ENCODE measurements at regions not wholly inside any gene's neighbourhood (a gene's known extent, or its start where the extent isn't known, plus 50 kb on each side); places are given as distances from the start of the nearest gene placed in this dataset.
A peak's percentile ranks its signal among the peaks of the same experiment; 100 is the strongest.

- H3K9me2 ChIP-seq, result no peaks in the 10 kb centered on the region
- no peak overlapping the region for H3K27ac ChIP-seq (ENCODE audit: low read depth in 2 of 2, low read length in 1 of 2)
- no peak overlapping the region for H3K4me3 ChIP-seq (ENCODE audit: low read depth in 2 of 2, low read length in 1 of 2)
- WGBS (ENCODE audit: low lambda C conversion rate), result 93% methylated on average over 3 of the region's 3 CpGs
- no peaks in the 10 kb centered on the region for H4K20me1 ChIP-seq (ENCODE audit: insufficient read depth)
- no peaks in the 10 kb centered on the region for H3K27me3 ChIP-seq (ENCODE audit: insufficient read depth)
- POLR2A ChIA-PET, result no interaction called here
- peaks cover 7% of the 10 kb centered on the region for H3F3A ChIP-seq (replicated peaks; ENCODE audit: insufficient read depth)
- H3K4me1 ChIP-seq (ENCODE audit: control insufficient read depth in 1 of 2, insufficient read depth in 2 of 2, low read depth in 1 of 2, low read length in 1 of 2), result no peaks in the 10 kb centered on the region
- DNase-seq, result no peak
- TF ChIP-seq EZH2phosphoT487 (IDR thresholded peaks at IDR 0.05; ENCODE audit: borderline replicate concordance, low read depth), result no peak
- no peak for TF ChIP-seq MAX (IDR thresholded peaks at IDR 0.05; ENCODE audit: low read depth)
- TF ChIP-seq RXRA (IDR thresholded peaks at IDR 0.05; ENCODE audit: borderline replicate concordance, low read depth), result no peak
- TF ChIP-seq CHD2 (IDR thresholded peaks at IDR 0.05; ENCODE audit: low read length, partially characterized antibody), result no peak
- TF ChIP-seq YY1 (IDR thresholded peaks at IDR 0.05; ENCODE audit: low read depth), result no peak
- TF ChIP-seq GABPA (IDR thresholded peaks at IDR 0.05; ENCODE audit: low read depth), result no peak
- no peak for TF ChIP-seq NFIC (IDR thresholded peaks at IDR 0.05; ENCODE audit: borderline replicate concordance)
- TF ChIP-seq POLR2AphosphoS5 (IDR thresholded peaks at IDR 0.05; ENCODE audit: low read depth, low read length), result no peak
- no peak overlapping the region; the same call in 1 of the 2 replicates for H2AFZ ChIP-seq (ENCODE audit: low read depth)
- CTCF ChIA-PET, result no interaction called here
- no peaks in the 10 kb centered on the region for H3K79me2 ChIP-seq (ENCODE audit: insufficient read depth)
- H3K4me2 ChIP-seq, result no peak overlapping the region
- no peaks in the 10 kb centered on the region for H3K36me3 ChIP-seq (replicated peaks in 1 of 2; ENCODE audit: control insufficient read depth in 1 of 2, insufficient read depth in 2 of 2, low read length in 1 of 2)
- H3K9ac ChIP-seq, result no peak overlapping the region
- no peaks in the 10 kb centered on the region for H3K9me3 ChIP-seq
Observed at GRCh38 chr17:27974045-27974436, 68.4 kb upstream of the NLK start.

GRCh38 chr17:27974531-27975145, 67.8 kb upstream of the NLK start:
- no peaks in the 10 kb centered on the region for H3K79me2 ChIP-seq (ENCODE audit: insufficient read depth)
- no peaks in the 10 kb centered on the region for H3K4me1 ChIP-seq (ENCODE audit: control insufficient read depth in 1 of 2, insufficient read depth in 2 of 2, low read depth in 1 of 2, low read length in 1 of 2)
- H3F3A ChIP-seq (replicated peaks; ENCODE audit: insufficient read depth), result peaks cover 7% of the 10 kb centered on the region
- ChIA-PET CTCF (no interaction called here), POLR2A (no interaction called here)
- H2AFZ ChIP-seq (ENCODE audit: low read depth), result no peak overlapping the region; the same call in 1 of the 2 replicates
- no peaks in the 10 kb centered on the region for H3K9me3 ChIP-seq
- H3K27ac ChIP-seq (ENCODE audit: low read depth in 2 of 2, low read length in 1 of 2), result no peak overlapping the region
- no peak overlapping the region for H3K4me3 ChIP-seq (ENCODE audit: low read depth in 2 of 2, low read length in 1 of 2)
- 73% methylated on average over 6 of the region's 6 CpGs for WGBS (ENCODE audit: low lambda C conversion rate)
- H3K4me2 ChIP-seq, result no peak overlapping the region
- H3K9me2 ChIP-seq, result no peaks in the 10 kb centered on the region
- H3K27me3 ChIP-seq (ENCODE audit: insufficient read depth), result no peaks in the 10 kb centered on the region
- TF ChIP-seq POLR2AphosphoS5 (IDR thresholded peaks at IDR 0.05; ENCODE audit: low read depth, low read length), result no peak
- no peak for TF ChIP-seq JUND (IDR thresholded peaks at IDR 0.05)
- TF ChIP-seq NRF1 (IDR thresholded peaks at IDR 0.05; ENCODE audit: low read depth, low read length), result no peak
- H4K20me1 ChIP-seq (ENCODE audit: insufficient read depth), result no peaks in the 10 kb centered on the region
- no peak for DNase-seq
- H3K36me3 ChIP-seq (replicated peaks in 1 of 2; ENCODE audit: control insufficient read depth in 1 of 2, insufficient read depth in 2 of 2, low read length in 1 of 2), result no peaks in the 10 kb centered on the region
- H3K9ac ChIP-seq, result no peak overlapping the region

GRCh38 chr17:27975146-27976011, 67.1 kb upstream of the NLK start:
- Histone ChIP-seq H3K4me3 (ENCODE audit: low read depth in 2 of 2, low read length in 1 of 2) (no peak overlapping the region), H4K20me1 (ENCODE audit: insufficient read depth) (no peaks in the 10 kb centered on the region), H3K36me3 (replicated peaks in 1 of 2; ENCODE audit: control insufficient read depth in 1 of 2, insufficient read depth in 2 of 2, low read length in 1 of 2) (no peaks in the 10 kb centered on the region), H3F3A (replicated peaks; ENCODE audit: insufficient read depth) (peaks cover 7% of the 10 kb centered on the region), H3K9ac (no peak overlapping the region), H3K79me2 (ENCODE audit: insufficient read depth) (no peaks in the 10 kb centered on the region), H3K27ac (ENCODE audit: low read depth in 2 of 2, low read length in 1 of 2) (peak overlapping the region in 1 of 2 experiments; percentile 12; a peak in 1 of 4 replicates), H3K27me3 (ENCODE audit: insufficient read depth) (no peaks in the 10 kb centered on the region), H3K4me2 (no peak overlapping the region; the same call in 1 of the 2 replicates), H3K4me1 (ENCODE audit: control insufficient read depth in 1 of 2, insufficient read depth in 2 of 2, low read depth in 1 of 2, low read length in 1 of 2) (no peaks in the 10 kb centered on the region), H2AFZ (ENCODE audit: low read depth) (no peak overlapping the region; the same call in 1 of the 2 replicates), H3K9me2 (no peaks in the 10 kb centered on the region), H3K9me3 (no peaks in the 10 kb centered on the region)
- WGBS (ENCODE audit: low lambda C conversion rate), result 56% methylated on average over 6 of the region's 6 CpGs
- DNase-seq, result no peak
- CTCF ChIA-PET, result interaction anchor here (1.1 kb wide), 1 partner anchor 82 kb away, joined by 3 read pairs; the partner anchor contains the start of gene LYRM9
- POLR2A ChIA-PET, result no interaction called here
- TF ChIP-seq SMC3 (IDR thresholded peaks at IDR 0.05; ENCODE audit: low read depth, low read length) (no peak), PBX3 (IDR thresholded peaks at IDR 0.05) (peak; percentile 61; the same call in 1 of the 2 replicates), YY1 (IDR thresholded peaks at IDR 0.05; ENCODE audit: low read depth) (no peak), FOSL2 (IDR thresholded peaks at IDR 0.05; ENCODE audit: borderline replicate concordance, low read depth) (peak; percentile 38; the same call in 1 of the 2 replicates), USF1 (IDR thresholded peaks at IDR 0.05; ENCODE audit: borderline replicate concordance, low read depth) (peak; percentile 65; the same call in 1 of the 2 replicates), NFIC (IDR thresholded peaks at IDR 0.05; ENCODE audit: borderline replicate concordance) (no peak), TCF12 (IDR thresholded peaks at IDR 0.05) (peak; percentile 49)

Data from SK-N-SH (cell line).